ENCODE measurements at regions not wholly inside any gene's neighbourhood (a gene's known extent, or its start where the extent isn't known, plus 50 kb on each side); places are given as distances from the start of the nearest gene placed in this dataset.

DNA sequence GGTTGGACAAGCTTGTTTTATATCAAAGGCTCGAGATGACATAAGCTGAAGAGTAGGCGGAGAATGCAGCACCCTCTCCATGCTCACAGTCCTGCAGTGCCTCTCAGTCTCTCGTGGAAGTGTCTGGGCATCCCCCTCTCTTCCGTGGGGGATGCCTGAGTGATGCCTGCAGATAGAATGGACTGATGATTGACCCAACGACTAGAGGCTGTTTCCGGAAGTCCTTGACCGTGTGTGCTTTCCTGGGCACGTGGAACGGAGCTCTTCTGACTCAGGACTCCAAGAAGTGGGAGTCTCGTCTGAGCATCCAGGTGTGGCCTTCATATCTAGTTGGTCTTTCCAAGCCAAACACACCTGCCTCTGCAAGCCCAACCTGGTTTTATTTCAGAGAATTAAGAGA is 241.8 kb upstream of the IRX2 start:
- no peak for DNase-seq (ENCODE audit: low read depth in 1 of 2, low spot score in 2 of 2)
- H4K91ac ChIP-seq (replicated peaks; ENCODE audit: insufficient read length, low read length), result no peak overlapping the region
- H2BK12ac ChIP-seq (ENCODE audit: low read depth, low read length), result no peak overlapping the region
- H3K9ac ChIP-seq (replicated peaks in 1 of 4; ENCODE audit: extremely low read depth in 1 of 4, low read depth in 3 of 4, low read length in 3 of 4), result no peak overlapping the region
- H3K18ac ChIP-seq (ENCODE audit: extremely low read depth, low read length), result no peak overlapping the region
- POLR2A ChIA-PET (ENCODE audit: partially characterized antibody), result no interaction called here
- no peak overlapping the region for H4K8ac ChIP-seq (ENCODE audit: extremely low read depth, insufficient read depth, low read length)
- H3K79me2 ChIP-seq (ENCODE audit: control insufficient read depth in 1 of 2, insufficient read depth in 2 of 2, low read length in 2 of 2), result no peaks in the 10 kb centered on the region
- H2BK120ac ChIP-seq (replicated peaks; ENCODE audit: low read depth, low read length), result no peak overlapping the region
- H4K20me1 ChIP-seq (replicated peaks in 1 of 2; ENCODE audit: control insufficient read depth in 1 of 2, insufficient read depth in 2 of 2, low read length in 2 of 2), result no peaks in the 10 kb centered on the region
- no peak overlapping the region for H3K4me2 ChIP-seq (ENCODE audit: insufficient read depth in 1 of 2, low read depth in 2 of 2, low read length in 2 of 2)
- no peak overlapping the region for H2AK5ac ChIP-seq (ENCODE audit: low read depth, low read length)
- H3K4me3 ChIP-seq (ENCODE audit: extremely low read depth in 1 of 4, insufficient read depth in 2 of 4, low read depth in 3 of 4, low read length in 4 of 4), result no peak overlapping the region
- CTCF ChIA-PET (ENCODE audit: partially characterized antibody), result interaction anchor here (0.7 to 1.1 kb wide), 2 partner anchors 15 to 77 kb away, joined by 3 to 4 read pairs; no protein-coding TSS in a partner anchor
- no peaks in the 10 kb centered on the region for H3K27me3 ChIP-seq (replicated peaks in 1 of 4; ENCODE audit: control insufficient read depth in 3 of 4, extremely low read depth in 1 of 4, insufficient read depth in 3 of 4, low read length in 3 of 4)
- H3K14ac ChIP-seq (ENCODE audit: insufficient read length), result no peak overlapping the region
- no peaks in the 10 kb centered on the region for H3K23me2 ChIP-seq (ENCODE audit: low read depth, low read length)
- H2BK15ac ChIP-seq (ENCODE audit: low read length), result no peak overlapping the region
- H3K56ac ChIP-seq (replicated peaks; ENCODE audit: insufficient read length, low read depth, low read length), result no peak overlapping the region
- H2AFZ ChIP-seq (ENCODE audit: low read length), result no peak overlapping the region
- H3K79me1 ChIP-seq (ENCODE audit: low read depth, low read length), result no peaks in the 10 kb centered on the region
- H3K4ac ChIP-seq (replicated peaks; ENCODE audit: insufficient read length, low read depth, low read length), result no peak overlapping the region
- no peak for FAIRE-seq
- no peak for TF ChIP-seq TEAD4 (IDR thresholded peaks at IDR 0.05; ENCODE audit: low read depth, low read length)
- TF ChIP-seq BCL11A (IDR thresholded peaks at IDR 0.05; ENCODE audit: low read depth in 2 of 2, low read length in 2 of 2), result no peak
- TF ChIP-seq MAFK (IDR thresholded peaks at IDR 0.05; ENCODE audit: low read depth, low read length), result no peak
- TF ChIP-seq TCF12 (IDR thresholded peaks at IDR 0.05; ENCODE audit: low read depth, low read length), result no peak
- no peak for TF ChIP-seq CTBP2 (IDR thresholded peaks at IDR 0.05; ENCODE audit: borderline replicate concordance, insufficient read depth, insufficient read length, low read length)
- TF ChIP-seq ASH2L (IDR thresholded peaks at IDR 0.05; ENCODE audit: low read length), result no peak
- no peak for TF ChIP-seq BACH1 (IDR thresholded peaks at IDR 0.05; ENCODE audit: low read length)
- TF ChIP-seq EP300 (IDR thresholded peaks at IDR 0.05; ENCODE audit: borderline replicate concordance in 1 of 2, low read depth in 2 of 2, low read length in 2 of 2), result no peak
- TF ChIP-seq SIRT6 (IDR thresholded peaks at IDR 0.05; ENCODE audit: low read length), result no peak
- no peak for TF ChIP-seq NRF1 (IDR thresholded peaks at IDR 0.05; ENCODE audit: low read depth, low read length)
- no peak for TF ChIP-seq EGR1 (IDR thresholded peaks at IDR 0.05; ENCODE audit: borderline replicate concordance, low read depth, low read length)
- H3K9me3 ChIP-seq (ENCODE audit: insufficient read depth in 2 of 2, low read depth in 1 of 2, low read length in 1 of 2), result no peaks in the 10 kb centered on the region
- no peak overlapping the region for H3K23ac ChIP-seq (ENCODE audit: insufficient read length)
- peaks cover 0 to 2% (median 0%) of the 10 kb centered on the region in 4 experiments; a peak in 1 of 7 replicates for H3K4me1 ChIP-seq (replicated peaks in 1 of 4; ENCODE audit: control insufficient read depth in 3 of 4, insufficient read depth in 4 of 4, low read length in 3 of 4)
- 88% methylated on average over 10 of the region's 10 CpGs; no CpG with 5 or more reads in 1 of the 2 experiments for WGBS, 2 experiments (ENCODE audit: extremely low coverage in 1 of 2, insufficient coverage in 1 of 2, insufficient read length in 1 of 2, insufficient replicate concordance in 2 of 2, low coverage in 1 of 2, low lambda C conversion rate in 2 of 2, missing lambda C conversion rate in 1 of 2)
- no peak overlapping the region for H2BK20ac ChIP-seq (ENCODE audit: low read length)
- no peak overlapping the region for H3K27ac ChIP-seq (ENCODE audit: low read depth, low read length)
- H3K36me3 ChIP-seq (ENCODE audit: control insufficient read depth in 2 of 4, insufficient read depth in 4 of 4, low read length in 3 of 4), result no peaks in the 10 kb centered on the region
- H4K5ac ChIP-seq (ENCODE audit: insufficient read length, low read depth, low read length), result no peak overlapping the region
- H2BK5ac ChIP-seq (ENCODE audit: low read depth, low read length), result no peak overlapping the region
